HUES48 (cell line): ENCODE measurements at regions not wholly inside any gene's neighbourhood (a gene's known extent, or its start where the extent isn't known, plus 50 kb on each side); places are given as distances from the start of the nearest gene placed in this dataset.

Experiments used
- H3K27ac ChIP-seq: one replicate; pipeline ENCODE4 v1.7.0; 2013; ENCODE audit warnings: low read depth, low read length, inconsistent platforms
- H3K27me3 ChIP-seq: 2 replicates; pipeline ENCODE4 v1.6.1; 2013; ENCODE audit warnings: mild to moderate bottlenecking, low read length; ENCODE audit not compliant: control insufficient read depth, insufficient read depth
- H3K36me3 ChIP-seq: 2 replicates; pipeline ENCODE4 v1.6.1; 2013; ENCODE audit warnings: low read length; ENCODE audit not compliant: control insufficient read depth, insufficient read depth
- H3K4me1 ChIP-seq: 2 replicates; pipeline ENCODE4 v1.6.1; 2013; ENCODE audit warnings: mild to moderate bottlenecking, low read length; ENCODE audit not compliant: control insufficient read depth, insufficient read depth
- H3K4me3 ChIP-seq: 2 replicates; pipeline ENCODE4 v1.5.1; 2013; ENCODE audit warnings: mild to moderate bottlenecking, low read depth, low read length
- H3K9ac ChIP-seq: 2 replicates; pipeline ENCODE4 v1.6.1; 2013; ENCODE audit warnings: mild to moderate bottlenecking, low read depth, low read length, moderate library complexity
- H3K9me3 ChIP-seq: 2 replicates; pipeline ENCODE4 v1.6.1; 2013; ENCODE audit warnings: low read length; ENCODE audit not compliant: control insufficient read depth, insufficient read depth

DNA sequence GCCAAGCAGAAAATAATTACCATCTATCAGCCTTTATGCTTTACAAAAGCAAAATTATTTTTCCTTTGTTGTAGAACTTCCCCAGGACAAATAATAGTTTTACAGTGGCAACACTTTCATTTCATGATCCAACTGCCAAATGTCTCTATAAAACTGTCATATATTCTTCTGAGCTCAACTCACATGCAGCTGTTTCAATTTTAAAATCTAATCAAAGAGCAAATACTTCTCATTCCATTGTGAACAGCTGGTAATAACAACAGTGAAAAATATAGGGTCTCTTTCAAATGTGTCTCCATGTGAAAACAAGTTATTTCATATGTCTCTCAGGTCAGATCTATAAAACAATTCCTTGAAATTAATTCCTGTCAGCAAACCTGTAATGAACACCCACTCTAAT, 270.6 kb upstream of the SLC7A11 start:
- no peak overlapping the region for H3K4me3 ChIP-seq
- H3K9me3 ChIP-seq = no peaks in the 10 kb centered on the region
- no peak overlapping the region for H3K9ac ChIP-seq
- no peaks in the 10 kb centered on the region for H3K27me3 ChIP-seq
- no peak overlapping the region for H3K27ac ChIP-seq
- H3K4me1 ChIP-seq = no peaks in the 10 kb centered on the region
- no peaks in the 10 kb centered on the region for H3K36me3 ChIP-seq

DNA sequence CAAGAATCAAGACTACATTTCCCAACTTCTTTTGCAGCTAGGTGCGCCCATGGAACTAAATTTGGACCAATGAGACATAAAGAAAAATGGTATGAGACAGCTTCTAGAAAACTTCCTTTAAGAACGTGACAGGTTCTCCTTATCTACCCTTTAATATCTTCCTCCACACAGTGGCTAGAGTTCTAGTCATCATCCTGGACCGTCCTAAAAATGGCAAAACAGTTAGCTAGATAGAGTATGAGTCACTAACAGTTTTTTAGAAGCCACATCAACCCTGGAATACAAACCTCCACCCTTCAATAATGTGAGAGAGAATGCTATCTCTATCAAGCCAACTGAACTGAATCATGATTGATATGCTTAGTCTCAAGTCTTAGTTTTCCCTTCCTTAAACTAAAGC, 267.9 kb upstream of the SLC7A11 start:
- Histone ChIP-seq H3K27me3 (no peaks in the 10 kb centered on the region), H3K36me3 (no peaks in the 10 kb centered on the region), H3K9ac (no peak overlapping the region), H3K27ac (no peak overlapping the region), H3K9me3 (no peaks in the 10 kb centered on the region), H3K4me3 (no peak overlapping the region), H3K4me1 (no peaks in the 10 kb centered on the region)

DNA sequence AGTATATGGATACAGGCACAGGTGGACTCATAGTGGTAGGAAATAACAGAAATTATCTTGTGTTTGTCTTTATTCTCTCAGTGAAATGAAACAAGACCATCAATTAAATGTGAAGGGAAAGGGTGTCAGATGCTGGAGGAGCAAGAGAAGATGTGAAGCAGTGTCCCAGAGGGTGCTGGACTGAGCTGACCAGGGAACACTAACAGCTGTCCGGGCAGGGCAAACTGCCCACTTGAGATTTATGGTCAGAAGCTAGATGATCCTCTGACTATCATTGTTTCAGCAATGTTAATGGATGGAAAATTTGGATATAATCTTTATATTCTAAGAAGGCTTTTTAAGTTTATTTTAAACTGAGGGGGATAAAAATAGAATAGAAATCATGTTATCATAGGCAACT, 267.2 kb upstream of the SLC7A11 start:
- Histone ChIP-seq H3K9me3 (no peaks in the 10 kb centered on the region), H3K9ac (no peak overlapping the region), H3K4me1 (no peaks in the 10 kb centered on the region), H3K27ac (no peak overlapping the region), H3K36me3 (no peaks in the 10 kb centered on the region), H3K27me3 (no peaks in the 10 kb centered on the region), H3K4me3 (no peak overlapping the region)

DNA sequence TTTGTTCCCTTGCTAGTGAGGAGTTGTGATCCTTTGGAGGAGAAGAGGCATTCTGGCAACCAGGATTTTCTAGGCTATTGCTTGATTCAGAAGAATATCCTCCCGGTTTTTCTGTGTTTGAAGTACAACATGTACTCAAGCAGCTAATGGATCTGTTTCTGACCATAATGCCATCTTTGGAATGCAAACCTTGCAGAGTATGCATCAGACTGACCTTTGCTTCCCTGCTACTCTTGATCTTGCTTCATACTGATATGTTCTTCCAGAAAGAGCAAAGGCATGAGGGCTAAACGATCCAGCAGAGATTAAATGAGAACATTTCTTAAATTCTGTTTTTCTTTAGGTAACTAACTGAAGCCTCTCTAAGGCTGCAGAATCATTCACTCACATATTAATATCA, 265.4 kb upstream of the SLC7A11 start:
- Histone ChIP-seq H3K36me3 (no peaks in the 10 kb centered on the region), H3K27me3 (no peaks in the 10 kb centered on the region), H3K9me3 (no peaks in the 10 kb centered on the region), H3K9ac (no peak overlapping the region), H3K4me1 (no peaks in the 10 kb centered on the region), H3K27ac (no peak overlapping the region), H3K4me3 (no peak overlapping the region)

DNA sequence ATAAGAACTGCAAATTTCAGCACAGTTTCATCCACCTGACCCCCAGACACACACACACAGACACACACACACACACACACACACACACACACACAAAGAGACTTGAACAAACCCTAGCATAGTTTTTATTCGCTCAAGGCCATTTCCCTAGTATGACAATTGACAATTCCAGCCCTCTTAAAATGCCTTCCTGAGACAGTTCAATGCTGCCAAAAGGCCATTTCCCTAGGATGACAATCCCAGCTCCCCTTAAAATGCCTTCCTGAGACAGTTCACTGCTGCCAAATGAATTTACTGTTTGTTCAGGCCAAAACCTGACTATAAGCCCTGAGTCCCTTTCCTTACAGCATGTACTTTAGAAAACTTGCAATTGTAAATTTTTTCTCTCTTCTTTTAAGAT, 259.5 kb upstream of the SLC7A11 start:
- Histone ChIP-seq H3K4me1 (no peaks in the 10 kb centered on the region), H3K36me3 (no peaks in the 10 kb centered on the region), H3K9me3 (no peaks in the 10 kb centered on the region), H3K27ac (no peak overlapping the region), H3K4me3 (no peak overlapping the region), H3K9ac (no peak overlapping the region), H3K27me3 (no peaks in the 10 kb centered on the region)

DNA sequence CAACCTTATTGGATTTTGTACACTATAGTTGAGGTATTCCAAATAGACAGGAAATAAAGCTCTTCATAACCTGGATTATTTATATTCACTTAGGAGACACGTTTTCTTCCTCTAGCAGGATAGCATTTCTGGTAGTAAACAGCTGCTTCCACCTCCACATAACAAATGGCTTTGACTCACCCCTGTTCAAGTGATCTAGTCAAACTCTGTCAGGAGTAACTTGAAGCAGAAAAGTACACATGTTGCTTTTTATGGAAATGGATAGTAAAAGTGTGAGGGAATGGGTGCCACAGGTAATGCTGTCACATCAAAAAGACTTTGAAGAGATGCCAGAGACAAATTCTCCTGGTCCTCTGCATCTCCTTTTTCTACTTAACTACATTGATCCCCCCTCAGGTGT, 258.7 kb upstream of the SLC7A11 start:
- Histone ChIP-seq H3K9me3 (no peaks in the 10 kb centered on the region), H3K27me3 (no peaks in the 10 kb centered on the region), H3K4me3 (no peak overlapping the region), H3K36me3 (no peaks in the 10 kb centered on the region), H3K27ac (no peak overlapping the region), H3K9ac (no peak overlapping the region), H3K4me1 (no peaks in the 10 kb centered on the region)

DNA sequence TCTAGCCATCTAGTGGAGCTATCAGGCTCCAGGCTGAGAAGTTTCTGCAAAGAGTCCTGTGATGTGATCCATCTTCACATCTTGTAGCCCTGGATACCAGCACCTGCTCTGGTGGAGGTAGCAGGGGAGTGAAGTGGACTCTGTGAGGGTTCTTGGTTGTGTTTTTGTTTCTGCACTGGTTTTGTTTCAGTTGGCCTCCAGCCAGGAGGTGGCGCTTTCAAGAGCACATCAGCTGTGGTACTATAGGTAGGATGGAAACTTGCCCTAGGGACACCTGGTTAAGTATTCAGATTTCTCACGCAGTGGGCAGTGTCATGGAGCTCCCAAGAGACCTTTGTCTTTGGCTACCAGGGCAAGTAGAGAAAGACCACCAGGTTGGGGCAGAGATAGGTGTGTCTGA, 257.5 kb upstream of the SLC7A11 start:
- Histone ChIP-seq H3K27ac (no peak overlapping the region), H3K36me3 (no peaks in the 10 kb centered on the region), H3K4me3 (no peak overlapping the region), H3K27me3 (no peaks in the 10 kb centered on the region), H3K4me1 (no peaks in the 10 kb centered on the region), H3K9me3 (no peaks in the 10 kb centered on the region), H3K9ac (no peak overlapping the region)

DNA sequence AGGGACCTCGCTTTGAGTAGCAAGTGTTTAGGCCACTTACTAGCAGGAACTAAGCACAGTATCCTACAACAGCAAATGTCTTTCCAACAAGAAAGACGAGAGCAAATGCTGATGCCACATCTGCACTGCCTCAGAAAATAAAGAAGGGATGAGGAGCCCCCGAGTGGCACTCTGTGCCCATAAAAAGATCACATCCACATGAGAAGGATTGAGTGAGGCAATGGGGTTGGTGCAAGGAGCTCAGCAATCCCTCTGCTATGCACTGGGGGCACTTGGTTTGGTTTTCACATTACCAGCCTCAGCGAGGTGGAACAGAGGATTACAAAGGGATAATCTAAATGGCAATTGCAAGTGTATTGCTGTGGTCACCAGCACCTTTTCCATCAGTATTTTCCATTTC, 252.8 kb upstream of the SLC7A11 start:
- Histone ChIP-seq H3K4me1 (no peaks in the 10 kb centered on the region), H3K9me3 (no peaks in the 10 kb centered on the region), H3K4me3 (no peak overlapping the region), H3K27me3 (no peaks in the 10 kb centered on the region), H3K36me3 (no peaks in the 10 kb centered on the region), H3K9ac (no peak overlapping the region), H3K27ac (no peak overlapping the region)

DNA sequence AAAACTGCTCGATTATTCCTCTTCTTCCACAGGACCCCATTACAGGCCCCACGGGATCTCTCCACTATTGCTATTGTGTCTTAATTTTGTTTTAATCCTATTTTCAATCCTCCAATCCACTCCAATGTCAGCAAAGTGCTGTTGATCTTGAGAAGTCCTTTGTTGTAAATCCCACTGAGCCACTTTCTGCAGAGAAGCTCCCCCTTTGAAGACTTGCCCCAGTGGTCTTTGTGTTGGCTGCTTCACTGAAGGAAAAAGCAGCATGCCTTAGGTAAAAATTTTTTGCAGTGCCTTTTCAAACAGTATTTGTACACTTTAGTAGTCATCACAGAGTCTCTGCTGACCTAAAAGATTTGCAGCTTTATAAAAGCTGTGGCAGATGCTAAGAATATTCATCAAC, 252.0 kb upstream of the SLC7A11 start:
- H3K27ac ChIP-seq = no peak overlapping the region
- H3K4me1 ChIP-seq = no peaks in the 10 kb centered on the region
- no peaks in the 10 kb centered on the region for H3K36me3 ChIP-seq
- H3K27me3 ChIP-seq = no peaks in the 10 kb centered on the region
- no peak overlapping the region for H3K9ac ChIP-seq
- no peaks in the 10 kb centered on the region for H3K9me3 ChIP-seq
- H3K4me3 ChIP-seq = no peak overlapping the region

DNA sequence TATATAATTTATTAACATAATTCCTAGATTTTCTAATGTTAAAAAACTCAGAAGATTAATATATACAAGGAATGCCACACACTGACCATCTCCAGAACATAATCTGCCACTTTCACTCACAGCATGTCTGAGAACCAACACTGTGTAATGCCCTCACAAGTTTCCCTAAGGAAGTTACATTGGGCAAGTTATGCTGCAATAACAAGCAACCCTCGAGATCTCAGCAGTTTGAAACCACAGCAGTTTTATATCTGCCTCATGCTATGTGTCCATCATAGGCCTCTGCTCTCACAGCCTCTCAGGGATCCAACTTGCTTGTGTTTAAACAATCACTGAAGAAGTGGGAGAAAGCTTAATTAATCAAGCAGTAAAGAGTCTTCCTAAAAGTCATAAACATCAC, 250.0 kb upstream of the SLC7A11 start:
- Histone ChIP-seq H3K9me3 (no peaks in the 10 kb centered on the region), H3K4me1 (peaks cover 14% of the 10 kb centered on the region; the same call in 1 of the 2 replicates), H3K9ac (no peak overlapping the region), H3K27me3 (no peaks in the 10 kb centered on the region), H3K36me3 (no peaks in the 10 kb centered on the region), H3K27ac (no peak overlapping the region), H3K4me3 (no peak overlapping the region)

DNA sequence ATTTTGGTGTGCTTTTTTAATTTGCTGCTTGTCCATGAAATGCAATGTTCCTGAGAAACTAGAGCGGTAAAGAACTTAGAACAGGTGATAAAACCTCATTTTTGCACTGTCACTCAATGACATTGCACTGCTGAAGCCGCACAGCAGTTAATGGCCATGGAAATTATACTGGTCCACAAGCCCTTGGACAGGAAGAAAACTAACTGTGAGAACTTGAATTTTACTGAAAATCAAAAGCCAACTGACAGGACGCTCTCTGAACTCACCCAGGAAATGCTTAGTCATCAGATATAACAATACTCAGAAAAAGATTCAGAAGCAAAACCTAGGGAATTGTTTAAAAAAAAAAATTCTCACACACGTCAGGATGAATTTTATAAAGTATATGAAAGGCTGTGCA, 246.4 kb upstream of the SLC7A11 start:
- Histone ChIP-seq H3K9ac (no peak overlapping the region), H3K4me1 (peaks cover 14% of the 10 kb centered on the region; the same call in 1 of the 2 replicates), H3K27ac (no peak overlapping the region), H3K4me3 (no peak overlapping the region), H3K36me3 (no peaks in the 10 kb centered on the region), H3K9me3 (no peaks in the 10 kb centered on the region), H3K27me3 (no peaks in the 10 kb centered on the region)

DNA sequence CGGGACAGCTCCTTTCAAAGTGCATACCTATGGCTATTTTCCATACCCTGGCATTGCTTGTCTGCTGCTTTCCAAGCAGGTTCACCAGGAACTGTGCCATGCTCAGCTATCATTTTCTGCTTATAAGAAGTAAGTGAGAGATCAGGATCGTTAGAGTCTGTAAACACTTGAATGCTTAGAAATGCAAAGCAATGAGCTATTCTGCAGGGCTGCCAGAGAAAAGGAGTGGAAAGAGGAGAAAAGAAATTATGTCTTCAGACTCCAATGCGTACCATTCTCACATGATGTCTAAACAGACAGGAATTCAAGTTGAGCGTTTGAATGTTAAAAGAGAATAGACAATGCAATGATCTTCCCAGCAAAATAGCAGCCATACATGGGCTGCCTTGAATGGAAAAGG, 245.5 kb upstream of the SLC7A11 start:
- Histone ChIP-seq H3K9ac (no peak overlapping the region), H3K4me1 (peaks cover 14% of the 10 kb centered on the region; the same call in 1 of the 2 replicates), H3K27me3 (no peaks in the 10 kb centered on the region), H3K36me3 (no peaks in the 10 kb centered on the region), H3K27ac (no peak overlapping the region), H3K4me3 (no peak overlapping the region), H3K9me3 (no peaks in the 10 kb centered on the region)
